ENCODE measurements at regions not wholly inside any gene's neighbourhood (a gene's known extent, or its start where the extent isn't known, plus 50 kb on each side); places are given as distances from the start of the nearest gene placed in this dataset.

DNA sequence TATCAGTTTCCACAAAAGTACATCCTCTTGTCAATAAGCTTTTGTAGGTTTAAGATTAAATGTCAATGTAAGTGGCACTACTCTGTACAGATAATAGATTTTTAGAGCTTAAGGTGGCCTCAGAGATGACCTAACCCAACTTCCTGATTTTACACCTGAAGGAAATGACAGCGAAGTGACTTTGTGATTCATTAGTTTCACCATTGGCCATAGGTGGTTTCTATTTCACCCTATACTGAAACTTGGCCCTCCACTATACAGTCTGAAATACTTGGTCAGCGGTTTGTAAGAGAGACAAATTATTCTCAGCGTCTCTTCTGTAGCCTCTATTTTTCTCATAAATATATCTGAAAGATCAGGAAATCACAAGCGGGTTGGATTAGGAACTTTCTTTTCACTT is 330.4 kb upstream of the FAM98A start:
- DNase-seq (ENCODE audit: low read depth): no peak
- no peak overlapping the region for H3K4me3 ChIP-seq (ENCODE audit: low read depth, low read length)
- TF ChIP-seq, protein P1, sequence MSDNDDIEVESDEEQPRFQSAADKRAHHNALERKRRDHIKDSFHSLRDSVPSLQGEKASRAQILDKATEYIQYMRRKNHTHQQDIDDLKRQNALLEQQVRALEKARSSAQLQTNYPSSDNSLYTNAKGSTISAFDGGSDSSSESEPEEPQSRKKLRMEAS (IDR thresholded peaks at IDR 0.05; ENCODE audit: low read depth, low read length): no peak
- TF ChIP-seq, protein P2, sequence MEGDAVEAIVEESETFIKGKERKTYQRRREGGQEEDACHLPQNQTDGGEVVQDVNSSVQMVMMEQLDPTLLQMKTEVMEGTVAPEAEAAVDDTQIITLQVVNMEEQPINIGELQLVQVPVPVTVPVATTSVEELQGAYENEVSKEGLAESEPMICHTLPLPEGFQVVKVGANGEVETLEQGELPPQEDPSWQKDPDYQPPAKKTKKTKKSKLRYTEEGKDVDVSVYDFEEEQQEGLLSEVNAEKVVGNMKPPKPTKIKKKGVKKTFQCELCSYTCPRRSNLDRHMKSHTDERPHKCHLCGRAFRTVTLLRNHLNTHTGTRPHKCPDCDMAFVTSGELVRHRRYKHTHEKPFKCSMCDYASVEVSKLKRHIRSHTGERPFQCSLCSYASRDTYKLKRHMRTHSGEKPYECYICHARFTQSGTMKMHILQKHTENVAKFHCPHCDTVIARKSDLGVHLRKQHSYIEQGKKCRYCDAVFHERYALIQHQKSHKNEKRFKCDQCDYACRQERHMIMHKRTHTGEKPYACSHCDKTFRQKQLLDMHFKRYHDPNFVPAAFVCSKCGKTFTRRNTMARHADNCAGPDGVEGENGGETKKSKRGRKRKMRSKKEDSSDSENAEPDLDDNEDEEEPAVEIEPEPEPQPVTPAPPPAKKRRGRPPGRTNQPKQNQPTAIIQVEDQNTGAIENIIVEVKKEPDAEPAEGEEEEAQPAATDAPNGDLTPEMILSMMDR (IDR thresholded peaks at IDR 0.05; ENCODE audit: low read depth, low read length): no peak
- no peak for TF ChIP-seq MYC (IDR thresholded peaks at IDR 0.05; ENCODE audit: low read depth, low read length)
- no peak for TF ChIP-seq POLR2A (IDR thresholded peaks at IDR 0.05; ENCODE audit: extremely low read depth, insufficient read length)

DNA sequence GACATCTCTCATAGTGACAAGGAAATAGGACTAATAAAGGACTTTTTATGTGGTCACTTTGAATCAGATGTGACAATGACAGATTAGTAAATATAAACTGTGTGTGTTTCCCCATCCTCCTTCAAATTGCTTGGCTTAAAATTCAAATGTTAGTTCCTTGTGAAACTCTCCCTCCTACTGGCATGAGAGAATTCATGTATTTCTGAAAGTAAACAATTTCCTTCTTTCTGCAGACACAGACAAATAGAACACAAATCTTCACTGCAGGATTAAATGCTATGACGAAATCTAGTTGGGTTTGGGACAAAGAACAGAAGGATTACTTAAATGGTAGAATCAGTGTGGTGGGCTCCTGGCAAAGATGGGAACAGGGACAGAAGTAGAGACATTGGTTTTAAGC is 328.7 kb upstream of the FAM98A start:
- DNase-seq (ENCODE audit: low read depth): no peak
- TF ChIP-seq MYC (IDR thresholded peaks at IDR 0.05; ENCODE audit: low read depth, low read length) (no peak), POLR2A (IDR thresholded peaks at IDR 0.05; ENCODE audit: extremely low read depth, insufficient read length) (no peak)
- TF ChIP-seq, protein P1 (IDR thresholded peaks at IDR 0.05; ENCODE audit: low read depth, low read length): no peak
- TF ChIP-seq, protein P2 (IDR thresholded peaks at IDR 0.05; ENCODE audit: low read depth, low read length): no peak
- no peak overlapping the region for H3K4me3 ChIP-seq (ENCODE audit: low read depth, low read length)

DNA sequence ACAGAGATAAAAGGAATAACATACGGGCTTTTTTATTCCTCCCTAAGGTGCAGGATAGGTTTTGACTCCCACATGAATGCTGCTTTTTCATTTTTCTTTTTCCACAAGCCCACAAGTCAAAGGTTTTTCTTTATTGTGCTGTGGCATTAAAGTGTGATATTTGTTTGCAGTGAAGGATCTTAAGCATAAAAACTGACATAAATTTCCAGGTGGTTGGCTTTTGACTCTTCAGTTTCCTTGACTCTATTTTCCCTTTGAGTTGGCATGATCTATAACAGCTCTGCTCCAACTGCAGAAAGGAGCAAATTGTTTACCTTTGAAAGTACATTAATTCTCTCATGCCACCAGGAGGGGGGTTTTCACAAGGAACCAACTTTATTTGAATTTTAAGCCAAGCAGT is 326.2 kb upstream of the FAM98A start:
- TF ChIP-seq POLR2A (IDR thresholded peaks at IDR 0.05; ENCODE audit: extremely low read depth, insufficient read length) (no peak), MYC (IDR thresholded peaks at IDR 0.05; ENCODE audit: low read depth, low read length) (no peak)
- TF ChIP-seq, protein P2 (IDR thresholded peaks at IDR 0.05; ENCODE audit: low read depth, low read length): no peak
- TF ChIP-seq, protein P1 (IDR thresholded peaks at IDR 0.05; ENCODE audit: low read depth, low read length): no peak
- no peak for DNase-seq (ENCODE audit: low read depth)
- H3K4me3 ChIP-seq (ENCODE audit: low read depth, low read length): no peak overlapping the region

DNA sequence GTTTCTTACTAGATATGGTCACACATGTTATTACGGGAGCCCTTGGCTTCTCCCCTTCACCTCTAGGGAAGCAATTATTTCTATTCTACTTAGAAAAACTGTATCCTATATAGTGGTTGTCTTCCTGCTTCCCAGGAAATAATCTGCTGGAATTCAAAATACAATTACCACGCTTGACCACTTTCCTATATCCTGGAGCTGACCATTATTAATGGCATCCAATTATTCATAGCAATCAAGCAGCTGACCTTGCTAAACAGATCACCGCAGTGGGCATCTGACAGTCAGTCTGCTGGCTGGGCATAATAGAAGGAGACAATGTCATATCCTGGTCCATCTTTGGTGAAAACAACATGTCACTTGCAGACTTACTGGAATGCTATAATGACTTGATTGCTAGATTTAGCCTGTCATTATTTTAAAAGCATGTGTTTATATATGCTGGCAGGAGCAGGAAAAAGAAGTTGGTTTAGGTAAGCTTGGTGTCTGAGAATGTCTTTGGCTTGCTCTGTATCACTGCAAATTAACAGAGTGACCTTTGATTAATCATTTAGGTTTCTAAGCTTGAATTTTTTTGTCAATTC is 325.6 kb upstream of the FAM98A start:
- H3K4me3 ChIP-seq (ENCODE audit: low read depth, low read length): no peak overlapping the region
- DNase-seq (ENCODE audit: low read depth): no peak
- TF ChIP-seq, protein P1 (IDR thresholded peaks at IDR 0.05; ENCODE audit: low read depth, low read length): no peak

DNA sequence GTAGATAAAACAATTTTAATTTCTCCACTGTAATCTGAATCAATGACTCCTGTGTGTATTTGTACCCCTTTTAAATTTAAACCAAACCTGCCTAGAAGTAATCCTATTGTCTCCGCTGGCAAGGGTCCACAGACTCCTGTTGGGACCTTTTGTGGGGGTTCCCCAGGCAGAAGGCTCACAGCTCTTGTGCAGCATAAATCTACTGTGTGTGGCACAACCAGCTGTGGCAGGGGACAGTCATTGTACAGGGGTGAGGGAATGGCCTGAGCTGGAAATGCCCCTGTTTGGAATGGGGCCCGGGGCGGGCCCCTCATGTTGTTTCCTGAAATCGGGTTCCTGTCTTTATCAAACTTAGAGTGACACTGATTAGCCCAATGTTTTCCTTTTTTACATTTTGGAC is 318.2 kb upstream of the FAM98A start:
- H3K4me3 ChIP-seq (ENCODE audit: low read depth, low read length): no peak overlapping the region
- DNase-seq (ENCODE audit: low read depth): no peak
- TF ChIP-seq, protein P1 (IDR thresholded peaks at IDR 0.05; ENCODE audit: low read depth, low read length): no peak
- no peak for TF ChIP-seq MYC (IDR thresholded peaks at IDR 0.05; ENCODE audit: low read depth, low read length)
- TF ChIP-seq POLR2A (IDR thresholded peaks at IDR 0.05; ENCODE audit: extremely low read depth, insufficient read length): no peak
- TF ChIP-seq, protein P2 (IDR thresholded peaks at IDR 0.05; ENCODE audit: low read depth, low read length): no peak

DNA sequence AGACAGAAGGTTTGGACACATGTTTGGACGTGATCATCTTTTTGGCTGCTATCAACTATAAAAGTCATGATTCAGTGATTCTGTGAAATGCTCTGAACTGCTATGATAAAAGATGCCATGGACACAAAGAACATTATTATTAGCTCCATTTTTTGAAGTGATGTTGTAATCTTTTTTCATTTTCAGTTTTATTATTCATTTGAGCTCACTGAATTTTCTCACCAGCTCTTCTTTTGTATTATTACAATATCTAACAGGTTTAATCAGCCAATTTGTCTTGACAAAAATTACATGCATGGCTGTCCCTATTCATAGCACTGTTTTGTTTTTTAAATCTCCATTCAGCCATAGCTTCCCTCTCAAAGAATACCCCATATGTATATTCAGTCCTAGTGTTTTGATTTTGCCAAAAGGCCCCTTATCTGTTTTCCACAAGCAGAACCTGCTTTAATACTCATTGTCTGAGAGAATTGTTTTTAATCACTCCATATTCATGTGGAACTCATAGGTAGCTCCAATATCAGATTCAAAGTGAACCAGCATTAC is 314.0 kb upstream of the FAM98A start:
- no peak for DNase-seq (ENCODE audit: low read depth)
- TF ChIP-seq, protein P2 (IDR thresholded peaks at IDR 0.05; ENCODE audit: low read depth, low read length): no peak
- TF ChIP-seq POLR2A (IDR thresholded peaks at IDR 0.05; ENCODE audit: extremely low read depth, insufficient read length) (no peak), MYC (IDR thresholded peaks at IDR 0.05; ENCODE audit: low read depth, low read length) (no peak)
- TF ChIP-seq, protein P1 (IDR thresholded peaks at IDR 0.05; ENCODE audit: low read depth, low read length): no peak
- H3K4me3 ChIP-seq (ENCODE audit: low read depth, low read length): no peak overlapping the region
